GM19397 (cell line): ENCODE measurements at regions not wholly inside any gene's neighbourhood (a gene's known extent, or its start where the extent isn't known, plus 50 kb on each side); places are given as distances from the start of the nearest gene placed in this dataset.
A peak's percentile ranks its signal among the peaks of the same experiment; 100 is the strongest.

Experiments used
- ATAC-seq: cut with Tn5 transposase; IDR thresholded peaks from one replicate; pipeline ENCODE4 v1.9.1; 2021; ENCODE audit warnings: mild to moderate bottlenecking, moderate library complexity; ENCODE audit not compliant: unreplicated experiment

- ATAC-seq = no peak
Observed at GRCh38 chr5:4855036-4855435, 285.1 kb upstream of the ADAMTS16 start.

- ATAC-seq = no peak
Observed at GRCh38 chr5:4855880-4856279, 284.2 kb upstream of the ADAMTS16 start.

- no peak for ATAC-seq
Observed at GRCh38 chr5:4857761-4858160, 282.4 kb upstream of the ADAMTS16 start.

GRCh38 chr5:4859500-4860235 lies 280.5 kb upstream of the ADAMTS16 start:
- no peak for ATAC-seq

- ATAC-seq = no peak
Observed at GRCh38 chr5:4860631-4861030, 279.5 kb upstream of the ADAMTS16 start.

GRCh38 chr5:4862500-4862899 lies 277.6 kb upstream of the ADAMTS16 start:
- ATAC-seq = no peak

GRCh38 chr5:4866131-4866659 lies 273.9 kb upstream of the ADAMTS16 start:
- ATAC-seq = no peak

- ATAC-seq = no peak
Observed at GRCh38 chr5:4866817-4867216, 273.3 kb upstream of the ADAMTS16 start.

- ATAC-seq = peak; percentile 72
Observed at GRCh38 chr5:4868140-4868735, 271.9 kb upstream of the ADAMTS16 start.

GRCh38 chr5:4873652-4874051 lies 266.5 kb upstream of the ADAMTS16 start:
- ATAC-seq = no peak

- ATAC-seq = no peak
Observed at GRCh38 chr5:4874097-4874496, 266.0 kb upstream of the ADAMTS16 start.

- no peak for ATAC-seq
Observed at GRCh38 chr5:4875942-4876341, 264.2 kb upstream of the ADAMTS16 start.

GRCh38 chr5:4876804-4877203 lies 263.3 kb upstream of the ADAMTS16 start:
- no peak for ATAC-seq

GRCh38 chr5:4877579-4877978 lies 262.6 kb upstream of the ADAMTS16 start:
- ATAC-seq = no peak

- ATAC-seq = no peak
Observed at GRCh38 chr5:4879075-4879474, 261.1 kb upstream of the ADAMTS16 start.

GRCh38 chr5:4879693-4880303 lies 260.3 kb upstream of the ADAMTS16 start:
- ATAC-seq = peak; percentile 70

- no peak for ATAC-seq
Observed at GRCh38 chr5:4880304-4880741, 259.8 kb upstream of the ADAMTS16 start.

- ATAC-seq = no peak
Observed at GRCh38 chr5:4881366-4882002, 258.6 kb upstream of the ADAMTS16 start.

GRCh38 chr5:4882186-4882585 lies 257.9 kb upstream of the ADAMTS16 start:
- ATAC-seq = no peak

GRCh38 chr5:4883360-4883759 lies 256.8 kb upstream of the ADAMTS16 start:
- ATAC-seq = no peak

- no peak for ATAC-seq
Observed at GRCh38 chr5:4893063-4893744, 246.9 kb upstream of the ADAMTS16 start.
